Cardiac muscle cell (in vitro differentiated cells and primary cell): ENCODE measurements at regions not wholly inside any gene's neighbourhood (a gene's known extent, or its start where the extent isn't known, plus 50 kb on each side); places are given as distances from the start of the nearest gene placed in this dataset.

Experiments used
- DNase-seq, 2 donors: peaks; one replicate each; pipeline versions ENCODE4 v3.0.0 to v3.0.0-alpha.2; 2010 to 2017; ENCODE audit warnings: low read depth in 1 of 2, low spot score in 1 of 2
- H3K27ac ChIP-seq: fragments of 200-600 bp; sonication (generic); 2 replicates; pipeline ENCODE4 v1.5.1; 2016
- H3K27me3 ChIP-seq: fragments of 200-600 bp; sonication (generic); 2 replicates; pipeline ENCODE4 v1.6.0; 2016; ENCODE audit warnings: control low read depth
- H3K36me3 ChIP-seq: fragments of 200-600 bp; sonication (generic); 2 replicates; pipeline ENCODE4 v1.5.1; 2016; ENCODE audit warnings: control low read depth
- H3K4me1 ChIP-seq: fragments of 200-600 bp; sonication (generic); 2 replicates; pipeline ENCODE4 v1.8.1; 2017; ENCODE audit warnings: low read depth, mild to moderate bottlenecking, mixed run types
- H3K4me3 ChIP-seq: fragments of 200-600 bp; sonication (generic); 2 replicates; pipeline ENCODE4 v1.5.1; 2016; ENCODE audit warnings: mild to moderate bottlenecking
- H3K9me3 ChIP-seq: fragments of 200-600 bp; sonication (generic); 2 replicates; pipeline ENCODE4 v1.5.1; 2017; ENCODE audit warnings: low read depth, mild to moderate bottlenecking, control low read depth
- TF ChIP-seq, protein P1 (sequence below): IDR thresholded peaks from 2 replicates; pipeline ENCODE4 v1.5.1; 2012; ENCODE audit warnings: low read depth, mild to moderate bottlenecking, low read length

DNA sequence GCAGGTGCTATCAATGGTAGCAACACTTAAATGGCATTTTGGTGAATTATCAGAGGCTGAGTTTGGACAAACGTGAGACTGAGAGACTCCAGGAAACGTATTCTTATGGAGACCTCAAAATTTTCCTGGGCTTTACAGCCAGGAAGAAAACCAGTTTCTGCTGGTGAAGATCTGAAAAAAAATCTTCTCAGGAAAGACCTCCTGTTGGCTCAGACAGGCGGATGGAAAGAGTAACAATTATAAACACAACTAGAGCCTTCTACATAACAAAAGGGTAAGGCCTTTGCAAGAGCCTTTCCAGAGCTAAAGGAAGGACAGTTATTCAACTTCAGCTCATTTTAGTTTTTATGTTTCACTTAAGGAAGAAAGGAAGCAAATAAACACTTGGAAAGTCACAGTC is 274.4 kb downstream of the THBS2 start:
- H3K36me3 ChIP-seq = no peaks in the 10 kb centered on the region
- H3K27ac ChIP-seq = no peak overlapping the region
- H3K9me3 ChIP-seq = no peaks in the 10 kb centered on the region
- H3K4me1 ChIP-seq = no peaks in the 10 kb centered on the region
- H3K27me3 ChIP-seq = no peaks in the 10 kb centered on the region
- TF ChIP-seq, protein P1, sequence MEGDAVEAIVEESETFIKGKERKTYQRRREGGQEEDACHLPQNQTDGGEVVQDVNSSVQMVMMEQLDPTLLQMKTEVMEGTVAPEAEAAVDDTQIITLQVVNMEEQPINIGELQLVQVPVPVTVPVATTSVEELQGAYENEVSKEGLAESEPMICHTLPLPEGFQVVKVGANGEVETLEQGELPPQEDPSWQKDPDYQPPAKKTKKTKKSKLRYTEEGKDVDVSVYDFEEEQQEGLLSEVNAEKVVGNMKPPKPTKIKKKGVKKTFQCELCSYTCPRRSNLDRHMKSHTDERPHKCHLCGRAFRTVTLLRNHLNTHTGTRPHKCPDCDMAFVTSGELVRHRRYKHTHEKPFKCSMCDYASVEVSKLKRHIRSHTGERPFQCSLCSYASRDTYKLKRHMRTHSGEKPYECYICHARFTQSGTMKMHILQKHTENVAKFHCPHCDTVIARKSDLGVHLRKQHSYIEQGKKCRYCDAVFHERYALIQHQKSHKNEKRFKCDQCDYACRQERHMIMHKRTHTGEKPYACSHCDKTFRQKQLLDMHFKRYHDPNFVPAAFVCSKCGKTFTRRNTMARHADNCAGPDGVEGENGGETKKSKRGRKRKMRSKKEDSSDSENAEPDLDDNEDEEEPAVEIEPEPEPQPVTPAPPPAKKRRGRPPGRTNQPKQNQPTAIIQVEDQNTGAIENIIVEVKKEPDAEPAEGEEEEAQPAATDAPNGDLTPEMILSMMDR = no peak
- no peak overlapping the region for H3K4me3 ChIP-seq
- DNase-seq = no peak

DNA sequence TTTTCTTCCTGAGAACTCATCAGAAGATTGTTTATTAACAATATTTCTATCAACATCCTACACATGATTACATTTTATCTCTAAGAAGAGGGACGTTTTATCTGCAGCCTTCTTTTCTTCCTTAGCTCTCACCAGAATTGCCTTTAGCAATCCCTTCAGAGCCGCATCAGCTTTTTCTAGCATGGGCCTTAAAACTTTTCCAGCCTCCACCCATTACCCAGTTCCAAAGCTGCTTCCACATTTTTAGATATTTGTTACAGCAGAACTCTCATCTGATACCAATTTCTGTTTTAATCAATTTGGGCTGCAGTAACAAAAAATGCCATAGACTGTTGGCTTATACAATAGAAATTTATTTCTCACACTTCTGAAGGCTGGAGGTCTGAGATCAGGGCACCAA is 281.5 kb downstream of the THBS2 start:
- H3K27me3 ChIP-seq = no peaks in the 10 kb centered on the region
- no peaks in the 10 kb centered on the region for H3K4me1 ChIP-seq
- no peak overlapping the region for H3K27ac ChIP-seq
- TF ChIP-seq, protein P1 = no peak
- DNase-seq = no peak
- no peaks in the 10 kb centered on the region for H3K36me3 ChIP-seq
- H3K4me3 ChIP-seq = no peak overlapping the region
- H3K9me3 ChIP-seq = no peaks in the 10 kb centered on the region

DNA sequence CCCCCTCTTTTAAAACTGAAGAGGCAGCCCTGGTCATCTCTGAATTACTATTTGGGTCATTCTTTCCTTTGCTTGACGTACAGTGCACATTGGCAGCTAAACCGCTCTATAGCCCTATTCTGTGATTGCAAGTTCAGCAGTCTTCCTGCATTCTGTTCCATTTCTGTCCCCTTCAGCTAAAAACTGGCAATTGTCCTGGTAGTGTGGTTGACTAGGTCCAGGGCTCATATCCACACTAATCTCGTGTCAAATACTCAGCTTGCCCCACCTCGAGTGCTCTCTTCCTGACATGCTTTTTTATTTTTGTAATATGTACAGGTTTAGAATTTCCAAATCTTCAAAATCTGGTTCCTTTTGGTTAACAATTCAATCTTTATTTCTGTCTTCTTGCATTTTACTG is 282.1 kb downstream of the THBS2 start:
- Histone ChIP-seq H3K4me3 (no peak overlapping the region), H3K4me1 (no peaks in the 10 kb centered on the region), H3K9me3 (no peaks in the 10 kb centered on the region), H3K27ac (no peak overlapping the region), H3K36me3 (no peaks in the 10 kb centered on the region), H3K27me3 (no peaks in the 10 kb centered on the region)
- TF ChIP-seq, protein P1 = no peak
- no peak for DNase-seq

DNA sequence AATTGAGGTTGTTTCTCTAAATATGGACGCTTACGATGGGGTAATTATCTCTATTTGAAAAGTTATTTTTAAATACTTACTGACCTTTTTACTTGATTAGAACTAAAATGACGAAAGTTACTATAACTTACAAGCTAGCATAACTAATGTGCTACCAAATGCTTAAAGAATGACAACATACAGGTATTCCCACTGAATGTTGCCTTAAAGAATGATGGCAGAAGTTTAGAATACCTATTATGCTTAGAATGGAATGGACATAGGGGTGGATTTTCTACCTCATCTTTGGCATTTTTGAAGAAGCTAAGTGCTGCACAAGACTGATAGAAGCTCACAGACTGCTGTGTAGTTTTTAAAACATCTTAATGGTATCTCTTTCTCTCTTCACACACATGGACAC is 284.8 kb downstream of the THBS2 start:
- no peaks in the 10 kb centered on the region for H3K9me3 ChIP-seq
- no peaks in the 10 kb centered on the region for H3K36me3 ChIP-seq
- TF ChIP-seq, protein P1 = no peak
- H3K4me3 ChIP-seq = no peak overlapping the region
- H3K27ac ChIP-seq = no peak overlapping the region
- no peaks in the 10 kb centered on the region for H3K4me1 ChIP-seq
- H3K27me3 ChIP-seq = no peaks in the 10 kb centered on the region
- DNase-seq = no peak

DNA sequence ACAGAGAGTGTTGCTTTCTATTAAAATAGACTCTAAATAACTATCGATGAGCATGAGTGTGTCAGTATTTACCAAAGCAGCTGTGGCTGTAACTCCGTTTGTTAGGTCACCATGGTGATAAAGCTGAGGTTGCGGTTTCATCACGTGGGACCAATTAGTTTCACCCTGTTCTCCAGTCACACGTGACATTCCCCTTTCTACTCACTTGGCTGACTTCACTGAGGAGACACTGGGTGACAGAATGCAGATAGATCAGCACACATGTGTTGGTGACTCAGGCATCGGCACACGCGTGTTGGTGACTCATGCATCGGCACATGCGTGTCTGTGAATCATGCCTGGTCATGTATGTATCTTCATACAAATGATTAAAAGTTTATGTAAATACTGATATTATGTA is 285.4 kb downstream of the THBS2 start:
- no peaks in the 10 kb centered on the region for H3K4me1 ChIP-seq
- TF ChIP-seq, protein P1 = no peak
- no peaks in the 10 kb centered on the region for H3K9me3 ChIP-seq
- H3K27me3 ChIP-seq = no peaks in the 10 kb centered on the region
- H3K27ac ChIP-seq = no peak overlapping the region
- H3K4me3 ChIP-seq = no peak overlapping the region
- peak in 1 of 2 donors; percentile 86 for DNase-seq
- H3K36me3 ChIP-seq = no peaks in the 10 kb centered on the region
